HG02852 (cell line): ENCODE measurements at regions not wholly inside any gene's neighbourhood (a gene's known extent, or its start where the extent isn't known, plus 50 kb on each side); places are given as distances from the start of the nearest gene placed in this dataset.

Experiments used
- ATAC-seq: cut with Tn5 transposase; IDR thresholded peaks from one replicate; pipeline ENCODE4 v1.9.1; 2021; ENCODE audit warnings: mild to moderate bottlenecking, moderate library complexity; ENCODE audit not compliant: unreplicated experiment

- ATAC-seq = no peak
Observed at GRCh38 chr5:76030343-76030742, 52.8 kb upstream of the SV2C start.

GRCh38 chr5:76029739-76030138, 53.4 kb upstream of the SV2C start:
- no peak for ATAC-seq

- ATAC-seq = no peak
Observed at GRCh38 chr5:76025790-76026189, 57.4 kb upstream of the SV2C start.

GRCh38 chr5:76025069-76025468, 58.1 kb upstream of the SV2C start:
- no peak for ATAC-seq

GRCh38 chr5:76022611-76023010, 60.6 kb upstream of the SV2C start:
- no peak for ATAC-seq

- no peak for ATAC-seq
Observed at GRCh38 chr5:76021936-76022584, 61.1 kb upstream of the SV2C start.

GRCh38 chr5:76016258-76016657, 66.9 kb upstream of the SV2C start:
- ATAC-seq = no peak

GRCh38 chr5:76014005-76014404, 69.2 kb upstream of the SV2C start:
- ATAC-seq = no peak

- no peak for ATAC-seq
Observed at GRCh38 chr5:76007904-76008303, 75.3 kb upstream of the SV2C start.

GRCh38 chr5:76000582-76000981, 82.6 kb upstream of the SV2C start:
- no peak for ATAC-seq

- no peak for ATAC-seq
Observed at GRCh38 chr5:75993643-75994520, 89.3 kb upstream of the SV2C start.

GRCh38 chr5:75993183-75993582, 90.0 kb upstream of the SV2C start:
- peak; percentile 64 for ATAC-seq

- peak; percentile 52 for ATAC-seq
Observed at GRCh38 chr5:75992753-75993152, 90.4 kb upstream of the SV2C start.

- ATAC-seq = no peak
Observed at GRCh38 chr5:75985077-75985476, 98.1 kb upstream of the SV2C start.

GRCh38 chr5:75975496-75975895, 107.7 kb upstream of the SV2C start:
- ATAC-seq = no peak

- ATAC-seq = no peak
Observed at GRCh38 chr5:75965292-75965691, 117.9 kb upstream of the SV2C start.

GRCh38 chr5:75964008-75964407, 119.2 kb upstream of the SV2C start:
- ATAC-seq = peak; percentile 86

GRCh38 chr5:75963554-75963953, 119.6 kb upstream of the SV2C start:
- ATAC-seq = no peak

- ATAC-seq = no peak
Observed at GRCh38 chr5:75961818-75962217, 121.4 kb upstream of the SV2C start.

GRCh38 chr5:75960129-75960528, 123.1 kb upstream of the SV2C start:
- no peak for ATAC-seq

GRCh38 chr5:75952963-75953362, 130.2 kb upstream of the SV2C start:
- no peak for ATAC-seq

GRCh38 chr5:75952291-75952690, 130.9 kb upstream of the SV2C start:
- no peak for ATAC-seq
